ENCODE measurements at regions not wholly inside any gene's neighbourhood (a gene's known extent, or its start where the extent isn't known, plus 50 kb on each side); places are given as distances from the start of the nearest gene placed in this dataset.

DNA sequence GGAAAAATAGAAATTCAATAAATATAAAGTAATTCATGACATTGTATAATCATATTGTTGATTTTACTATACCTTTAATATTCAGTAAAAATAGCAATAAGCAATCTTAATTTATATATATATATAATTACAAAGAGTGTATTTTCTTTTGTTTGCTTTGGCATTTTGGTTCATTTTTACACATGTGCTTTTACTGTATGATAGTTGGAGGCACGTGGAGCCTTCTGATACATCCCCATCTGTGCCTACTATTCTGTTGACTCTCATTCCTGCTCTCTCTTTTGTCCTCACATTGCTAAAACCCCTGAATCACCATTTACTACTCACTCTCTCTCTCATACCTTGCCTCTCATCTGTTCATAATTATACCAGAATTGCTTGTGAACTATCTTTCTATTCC is 106.4 kb upstream of the NDST4 start:
- no peak for TF ChIP-seq EZH2phosphoT487 (IDR thresholded peaks at IDR 0.05; ENCODE audit: borderline replicate concordance, low read depth)
- TF ChIP-seq, protein P1, sequence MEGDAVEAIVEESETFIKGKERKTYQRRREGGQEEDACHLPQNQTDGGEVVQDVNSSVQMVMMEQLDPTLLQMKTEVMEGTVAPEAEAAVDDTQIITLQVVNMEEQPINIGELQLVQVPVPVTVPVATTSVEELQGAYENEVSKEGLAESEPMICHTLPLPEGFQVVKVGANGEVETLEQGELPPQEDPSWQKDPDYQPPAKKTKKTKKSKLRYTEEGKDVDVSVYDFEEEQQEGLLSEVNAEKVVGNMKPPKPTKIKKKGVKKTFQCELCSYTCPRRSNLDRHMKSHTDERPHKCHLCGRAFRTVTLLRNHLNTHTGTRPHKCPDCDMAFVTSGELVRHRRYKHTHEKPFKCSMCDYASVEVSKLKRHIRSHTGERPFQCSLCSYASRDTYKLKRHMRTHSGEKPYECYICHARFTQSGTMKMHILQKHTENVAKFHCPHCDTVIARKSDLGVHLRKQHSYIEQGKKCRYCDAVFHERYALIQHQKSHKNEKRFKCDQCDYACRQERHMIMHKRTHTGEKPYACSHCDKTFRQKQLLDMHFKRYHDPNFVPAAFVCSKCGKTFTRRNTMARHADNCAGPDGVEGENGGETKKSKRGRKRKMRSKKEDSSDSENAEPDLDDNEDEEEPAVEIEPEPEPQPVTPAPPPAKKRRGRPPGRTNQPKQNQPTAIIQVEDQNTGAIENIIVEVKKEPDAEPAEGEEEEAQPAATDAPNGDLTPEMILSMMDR (IDR thresholded peaks at IDR 0.05), result no peak
